GM19463 (cell line): ENCODE measurements at regions not wholly inside any gene's neighbourhood (a gene's known extent, or its start where the extent isn't known, plus 50 kb on each side); places are given as distances from the start of the nearest gene placed in this dataset.

Experiments used
- ATAC-seq: cut with Tn5 transposase; IDR thresholded peaks from one replicate; pipeline ENCODE4 v1.9.1; 2021; ENCODE audit warnings: mild to moderate bottlenecking, moderate library complexity; ENCODE audit not compliant: unreplicated experiment

DNA sequence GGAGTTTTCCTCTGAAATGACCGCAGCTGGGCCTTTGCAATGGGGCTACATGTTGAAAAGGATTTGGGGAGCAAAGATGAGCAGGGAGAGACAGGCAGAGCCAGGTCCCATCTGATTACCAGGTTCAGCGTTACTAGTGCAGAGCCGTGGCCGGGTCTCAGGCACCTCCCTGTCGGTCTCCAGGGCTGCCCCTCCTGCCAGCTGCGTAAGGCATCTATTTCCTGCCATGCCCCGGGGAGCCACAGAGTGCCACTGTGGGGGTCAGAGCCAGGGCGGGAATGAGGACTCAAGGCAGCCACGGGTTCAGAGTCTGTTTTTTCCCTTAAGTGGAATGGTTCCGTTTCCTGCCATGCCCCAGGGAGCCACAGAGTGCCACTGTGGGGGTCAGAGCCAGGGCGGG, 382.6 kb upstream of the SHH start:
- no peak for ATAC-seq

DNA sequence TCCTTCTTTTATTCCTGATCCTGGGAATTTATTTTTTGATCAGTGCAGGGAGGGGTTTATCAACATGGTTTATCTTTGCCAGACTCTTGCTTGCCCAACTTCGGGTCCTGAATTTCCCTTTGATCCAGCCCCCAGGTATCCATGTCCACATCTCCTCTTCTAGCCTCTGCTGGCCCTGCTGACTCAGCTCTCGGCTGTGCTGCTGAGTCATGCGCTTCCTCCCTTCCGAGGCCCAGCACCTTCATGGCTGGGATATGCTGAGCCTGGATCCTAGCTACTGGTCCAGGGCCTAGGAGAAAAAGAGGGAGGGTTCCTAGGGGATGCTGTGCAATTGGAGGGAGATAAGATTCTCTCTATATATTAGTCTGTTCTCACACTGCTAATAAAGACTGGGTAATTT, 380.7 kb upstream of the SHH start:
- ATAC-seq: no peak

DNA sequence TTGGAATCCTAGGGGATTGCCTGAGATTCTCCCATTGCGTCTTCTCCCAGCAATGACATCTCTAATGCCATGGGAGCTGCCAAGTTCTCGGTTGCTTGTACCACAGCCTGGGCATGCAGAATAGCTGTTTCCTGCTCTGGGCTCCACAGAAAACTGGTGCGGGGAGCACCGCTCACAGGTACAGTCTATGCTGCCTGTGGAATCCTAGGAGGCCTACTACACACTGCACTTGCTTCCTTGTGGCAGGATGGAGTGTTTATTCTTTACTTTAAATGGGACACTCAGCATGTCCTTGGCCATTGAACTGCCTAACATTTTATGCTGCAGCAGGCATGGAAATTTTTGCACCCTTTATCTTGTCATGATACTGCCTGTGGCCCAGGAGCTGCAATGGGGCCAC, 378.8 kb upstream of the SHH start:
- ATAC-seq: no peak

DNA sequence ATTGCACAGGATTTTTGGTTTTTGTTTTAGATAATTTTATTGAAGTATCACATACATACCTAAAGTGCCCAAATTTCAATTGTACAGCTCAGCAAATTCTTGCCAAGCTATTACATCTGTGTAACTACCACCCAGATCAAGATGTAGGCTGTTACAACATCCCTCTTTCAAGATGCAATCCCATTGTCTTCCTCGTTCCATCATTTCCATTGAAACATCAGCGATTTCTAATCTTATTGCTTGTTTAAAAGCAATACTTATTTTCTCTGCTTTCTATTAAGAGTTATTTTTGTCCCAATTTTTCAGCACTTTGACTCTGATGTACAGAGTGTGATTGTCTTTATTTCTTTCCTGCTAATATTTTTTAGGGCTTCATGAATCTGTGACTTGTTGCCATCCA, 372.8 kb upstream of the SHH start:
- no peak for ATAC-seq

DNA sequence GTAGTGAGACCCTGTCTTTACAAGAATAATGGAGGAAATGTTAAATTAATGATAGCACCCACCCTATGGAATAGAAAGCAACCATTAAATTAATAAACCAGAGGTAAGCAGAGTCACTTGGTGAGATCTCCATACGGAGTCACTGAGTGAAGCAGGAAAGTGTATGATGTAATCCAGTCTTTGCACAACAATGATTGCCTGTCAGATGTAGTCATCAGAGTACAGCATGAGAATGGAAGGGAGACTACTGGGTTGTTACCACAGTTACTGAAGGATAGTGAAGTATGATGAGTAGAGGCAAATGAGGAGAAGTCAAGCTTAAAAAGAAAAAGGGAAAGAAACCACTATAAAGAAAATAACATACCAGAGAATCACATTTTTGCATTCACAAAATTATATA, 371.9 kb upstream of the SHH start:
- ATAC-seq: no peak

DNA sequence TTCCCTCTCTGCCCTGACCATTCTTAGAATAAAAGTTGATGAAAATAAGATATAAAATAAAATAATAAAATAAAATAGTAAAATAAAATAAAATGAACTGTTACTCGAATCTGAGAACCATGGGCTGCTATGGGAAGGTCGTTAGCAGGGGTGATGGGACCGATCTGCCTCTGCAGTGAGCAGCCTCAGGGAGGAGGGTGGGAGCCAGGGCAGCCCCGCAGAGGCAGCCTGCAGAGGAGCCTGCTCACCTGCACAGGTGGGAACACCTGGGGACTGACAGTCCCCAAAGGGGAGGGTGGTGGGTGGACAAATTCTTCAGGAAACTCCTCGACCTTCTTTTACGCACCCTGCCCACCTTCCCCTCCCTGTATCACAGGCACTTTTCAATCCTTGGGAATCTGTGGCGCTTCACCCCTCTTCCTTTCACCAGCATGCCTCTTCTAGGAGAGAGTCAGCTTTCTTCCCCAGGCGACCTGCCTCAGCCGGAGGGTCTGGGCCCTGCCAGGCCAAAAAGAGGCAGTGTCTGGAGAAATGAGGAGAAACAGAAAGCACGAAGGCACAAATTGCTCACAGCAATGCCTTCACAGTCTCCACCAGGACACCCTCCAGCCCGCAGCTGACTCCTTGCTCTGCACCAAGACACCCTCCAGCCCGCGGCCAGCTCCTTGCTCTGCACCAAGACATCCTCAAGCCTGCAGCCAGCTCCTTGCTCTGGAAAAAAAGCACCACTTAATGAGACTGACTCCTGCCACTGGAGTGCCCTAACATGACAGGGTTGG, 368.4 kb upstream of the SHH start:
- no peak for ATAC-seq

DNA sequence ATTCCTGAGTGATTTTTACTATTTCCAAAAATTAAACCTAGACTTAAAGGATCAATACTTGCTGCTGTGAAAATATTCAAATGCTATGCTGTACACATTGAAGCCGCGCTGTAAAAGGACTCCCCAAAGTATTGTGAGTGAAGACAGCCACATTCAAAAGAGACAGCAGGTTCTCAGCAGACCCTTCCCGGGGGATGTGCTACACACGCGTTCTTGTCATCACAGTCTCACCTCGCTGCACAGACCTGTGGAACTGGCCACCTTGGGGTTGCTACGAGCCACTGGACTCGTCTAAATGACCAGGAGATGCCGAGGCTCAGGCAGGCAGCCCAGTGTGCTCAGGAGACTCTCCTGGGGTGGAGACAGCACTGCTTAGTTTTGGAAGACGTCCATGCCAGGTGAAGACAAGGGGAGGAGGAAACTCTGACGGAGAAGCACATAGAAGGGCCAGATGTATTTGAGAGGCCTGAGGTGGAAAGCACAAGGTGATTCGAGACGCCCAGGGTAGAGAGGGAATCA, 367.7 kb upstream of the SHH start:
- ATAC-seq: no peak

DNA sequence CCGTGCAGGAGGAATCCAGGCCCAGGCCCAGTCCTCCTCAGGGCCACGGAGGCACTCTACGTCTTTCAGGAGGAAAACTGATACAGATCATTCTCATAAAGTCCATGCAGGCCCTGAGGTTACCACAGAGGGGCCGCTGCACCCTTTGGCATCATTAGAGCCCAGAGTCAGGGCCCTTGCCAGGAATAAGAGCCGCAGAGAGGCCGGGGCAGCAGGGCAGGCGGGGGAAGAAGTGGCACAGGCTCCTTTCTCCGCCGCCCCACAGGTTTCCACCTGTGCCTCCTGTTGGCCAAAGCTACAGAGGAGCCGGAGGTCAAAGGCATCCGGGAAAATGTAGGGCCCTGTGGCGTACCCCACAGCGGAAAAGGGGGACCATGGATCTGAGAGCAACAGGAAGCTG, 366.6 kb upstream of the SHH start:
- no peak for ATAC-seq

DNA sequence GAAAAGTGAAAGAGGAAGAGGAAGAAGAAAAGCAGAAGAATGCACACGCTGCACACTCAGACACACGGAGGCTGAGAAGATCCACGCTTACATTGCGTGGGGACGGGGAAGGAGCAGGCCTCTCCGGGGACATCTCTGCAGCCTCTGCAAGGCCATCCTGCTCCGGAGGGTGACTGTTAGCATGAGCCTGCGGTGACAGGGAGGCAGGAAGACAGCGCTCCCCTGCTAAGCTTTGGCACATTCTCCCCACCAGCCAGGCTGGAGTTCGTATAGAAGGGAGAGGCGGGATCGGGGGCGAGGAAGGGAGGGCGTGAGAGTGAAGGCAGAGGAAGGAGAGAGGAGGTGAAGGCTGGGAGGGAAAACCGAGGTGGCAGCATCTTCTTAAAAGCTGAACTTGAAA, 366.0 kb upstream of the SHH start:
- ATAC-seq: no peak

DNA sequence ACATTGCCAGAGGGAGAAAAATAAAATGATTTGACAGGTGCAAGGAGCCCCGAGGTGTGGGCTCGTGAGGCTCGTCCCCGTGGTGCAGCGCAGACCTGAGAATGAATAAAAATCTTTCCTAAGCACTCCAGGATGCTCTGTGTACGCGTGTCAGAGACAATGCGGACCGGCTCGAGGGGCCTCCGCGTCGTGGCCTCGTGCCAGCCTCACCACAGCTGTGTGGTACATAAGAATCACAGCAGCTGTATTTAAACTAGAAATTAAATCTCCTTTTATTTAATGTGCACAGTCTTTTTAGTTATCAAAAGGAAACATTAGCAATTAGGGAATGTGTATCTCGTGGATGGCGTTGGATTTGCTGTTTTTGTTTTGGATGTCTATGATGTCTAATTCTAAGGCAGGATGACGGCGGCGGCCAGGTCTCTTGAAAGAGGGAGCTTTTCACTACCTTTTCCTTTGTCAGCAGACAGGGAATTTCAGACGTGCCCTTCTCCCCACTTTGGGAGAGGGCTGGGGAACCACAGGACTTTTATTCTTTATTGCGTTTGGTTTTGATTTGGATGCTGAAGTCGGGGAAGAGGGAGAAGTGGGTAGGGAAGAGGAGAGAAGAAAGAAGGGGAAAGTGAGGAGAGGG, 365.3 kb upstream of the SHH start:
- no peak for ATAC-seq

DNA sequence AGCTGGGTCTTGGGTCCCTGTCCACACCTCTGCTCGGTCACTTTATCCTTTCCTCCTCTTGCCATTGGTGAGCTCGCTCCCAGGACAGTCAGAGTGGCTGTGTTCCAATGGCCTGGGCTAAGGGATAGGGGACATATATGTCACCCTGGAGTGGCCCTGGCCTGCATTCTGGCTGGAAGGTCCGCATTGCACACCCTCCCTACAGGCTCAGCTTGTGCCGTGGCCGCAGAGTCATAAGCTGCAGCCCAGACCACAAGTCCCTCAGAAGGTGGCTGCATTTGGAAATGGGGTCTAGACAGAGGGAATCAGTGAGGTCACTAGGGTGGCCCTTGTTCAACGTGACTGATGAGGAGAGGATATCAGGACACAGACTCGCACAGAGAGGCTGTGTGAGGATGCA, 363.8 kb upstream of the SHH start:
- no peak for ATAC-seq

DNA sequence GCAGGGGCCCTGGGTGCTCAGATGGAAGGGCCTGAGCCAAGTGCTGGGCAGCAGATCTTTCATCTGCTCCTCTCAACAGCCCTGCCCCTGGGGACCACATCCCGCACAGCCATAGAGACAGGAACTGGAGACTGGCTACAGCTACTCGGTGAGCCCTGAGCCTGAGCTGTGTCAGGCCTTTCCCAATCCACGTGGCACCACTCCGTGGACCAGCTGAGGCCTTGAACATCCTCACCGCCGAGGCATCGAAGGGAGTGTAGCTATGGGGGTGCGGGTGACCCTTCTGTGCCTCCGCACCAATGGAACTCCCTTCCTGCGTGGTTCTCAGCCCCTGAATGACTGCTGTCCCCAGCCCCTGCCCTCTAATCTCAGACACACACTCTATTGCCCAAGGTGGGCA, 362.7 kb upstream of the SHH start:
- ATAC-seq: no peak

DNA sequence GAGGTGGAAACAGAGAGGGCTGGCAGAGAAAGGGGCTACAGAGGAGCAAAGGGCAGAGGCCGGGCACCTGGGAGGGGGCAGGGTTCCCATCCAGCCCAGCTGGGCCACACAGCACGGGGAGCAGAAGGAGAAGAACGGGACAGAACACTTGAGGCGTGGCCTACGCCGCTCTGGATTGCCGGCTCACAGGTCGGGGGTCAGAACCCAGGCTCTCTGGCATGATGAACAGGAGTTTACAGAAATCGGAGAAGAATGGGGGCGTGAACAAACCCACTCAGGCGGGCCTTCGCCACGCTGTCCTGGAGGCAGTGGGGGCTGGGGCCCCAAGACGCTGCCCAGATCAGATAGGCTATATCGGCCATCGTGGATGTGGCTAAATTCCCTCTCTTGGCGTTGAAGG, 362.2 kb upstream of the SHH start:
- no peak for ATAC-seq

DNA sequence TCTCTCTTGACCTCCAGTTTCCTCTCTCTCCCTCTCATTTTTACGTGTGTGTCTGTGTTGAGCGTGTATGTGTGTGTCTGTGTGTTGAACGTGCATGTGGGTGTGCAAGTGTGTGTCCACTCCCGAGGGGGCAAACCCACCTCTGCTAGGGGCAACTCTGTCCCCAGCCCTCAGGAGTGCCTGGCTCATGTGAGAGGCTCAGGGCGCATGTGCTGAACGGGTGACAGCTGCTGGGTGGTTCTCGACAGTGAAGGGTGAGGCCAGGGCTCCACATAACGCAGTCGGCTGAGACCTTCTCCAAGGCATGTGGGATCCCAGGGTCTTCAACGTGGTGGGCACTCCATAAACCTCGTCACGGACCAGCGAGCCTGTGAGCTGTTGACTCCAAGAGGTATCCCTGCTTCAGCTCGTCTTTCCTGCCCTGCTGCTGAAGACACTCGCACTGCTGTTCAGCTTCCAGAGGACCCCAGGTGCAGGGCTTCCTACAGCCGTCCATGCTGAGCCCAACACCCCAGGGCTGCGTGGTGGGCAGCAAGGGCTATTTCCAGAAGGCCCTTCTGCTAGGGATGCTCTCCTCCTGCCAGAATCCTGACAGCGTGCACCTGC, 361.6 kb upstream of the SHH start:
- ATAC-seq: no peak

DNA sequence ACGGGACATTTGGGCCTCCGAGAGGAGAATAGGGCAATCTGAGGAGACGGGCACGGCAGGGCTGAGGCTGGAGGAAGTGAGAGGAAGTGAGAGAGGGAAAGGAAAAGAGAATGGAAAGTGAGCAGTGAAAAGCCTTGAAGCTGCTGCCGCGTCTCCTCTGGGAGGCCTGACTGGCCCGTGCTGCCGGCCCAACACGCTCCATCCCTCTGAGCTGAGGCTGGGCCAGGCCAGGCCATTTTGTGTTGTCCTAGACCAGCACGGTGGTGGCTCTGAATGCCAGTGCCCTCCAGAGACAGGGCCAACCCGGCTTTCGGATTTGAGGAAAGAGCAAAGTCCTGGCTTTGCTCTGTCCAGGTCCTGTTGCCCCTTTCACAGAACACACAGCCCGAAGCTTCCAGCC, 361.1 kb upstream of the SHH start:
- no peak for ATAC-seq

DNA sequence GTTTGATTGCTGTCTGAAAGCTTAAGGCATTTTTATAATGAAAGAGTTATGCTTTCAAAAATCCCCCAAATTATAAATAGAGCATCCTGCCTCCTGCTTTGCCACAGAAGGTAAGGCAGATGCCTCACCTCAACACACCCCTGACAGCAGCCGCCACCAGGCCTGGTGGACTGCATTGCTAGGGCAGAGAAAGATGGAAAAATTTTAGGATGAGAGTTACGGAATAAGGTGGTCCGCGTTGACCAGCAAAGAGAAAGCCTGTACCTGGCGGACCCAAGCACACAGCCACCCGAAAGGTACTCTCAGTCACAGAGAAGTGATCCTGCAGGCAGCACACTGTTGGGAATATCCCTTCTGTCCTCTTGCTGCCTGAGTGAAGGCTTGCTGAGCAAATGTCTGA, 360.4 kb upstream of the SHH start:
- ATAC-seq: no peak

DNA sequence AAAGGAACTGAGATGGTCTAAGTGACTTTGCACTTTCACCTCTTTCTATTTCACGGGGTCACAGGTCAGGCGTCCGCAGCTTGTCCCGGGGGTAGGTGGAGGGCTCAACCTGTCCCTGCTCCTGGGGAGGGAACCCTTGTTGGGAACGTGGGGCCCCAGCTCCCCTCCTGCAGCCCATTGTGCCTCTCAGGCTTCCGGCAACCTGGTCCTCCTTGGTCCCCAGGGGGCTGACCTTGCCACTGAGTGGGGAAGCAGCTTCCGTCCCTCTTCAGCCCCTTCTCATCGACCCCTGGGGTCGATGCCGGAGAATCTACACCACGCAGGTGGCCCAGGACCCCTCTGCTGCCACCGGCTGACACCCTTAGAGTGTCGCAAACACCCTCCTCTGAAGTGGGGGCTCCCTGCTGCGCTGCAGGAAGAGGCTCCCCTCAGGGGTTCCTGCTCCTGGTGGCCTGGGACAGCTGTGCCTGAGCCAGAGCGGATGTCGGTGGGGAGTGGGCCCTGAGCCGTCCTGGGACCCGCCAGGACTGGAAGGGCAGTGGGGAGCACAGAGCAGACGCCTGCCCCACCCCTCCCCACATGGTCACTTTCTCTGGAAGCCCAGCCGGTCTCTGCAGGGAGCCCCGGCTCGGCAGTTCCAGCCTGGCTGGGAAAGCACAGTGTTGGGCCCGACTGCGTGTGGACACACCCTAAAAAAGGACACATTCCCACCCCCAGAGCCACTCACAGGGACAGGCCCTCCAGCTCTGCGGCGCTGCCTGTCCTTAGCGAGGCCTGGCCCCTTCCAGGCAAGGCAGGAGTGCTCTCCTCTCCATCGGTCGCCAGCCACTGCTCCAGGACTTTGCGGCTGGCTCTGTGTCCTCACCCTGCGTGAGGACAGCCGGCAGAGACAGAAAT, 357.5 kb upstream of the SHH start:
- no peak for ATAC-seq

DNA sequence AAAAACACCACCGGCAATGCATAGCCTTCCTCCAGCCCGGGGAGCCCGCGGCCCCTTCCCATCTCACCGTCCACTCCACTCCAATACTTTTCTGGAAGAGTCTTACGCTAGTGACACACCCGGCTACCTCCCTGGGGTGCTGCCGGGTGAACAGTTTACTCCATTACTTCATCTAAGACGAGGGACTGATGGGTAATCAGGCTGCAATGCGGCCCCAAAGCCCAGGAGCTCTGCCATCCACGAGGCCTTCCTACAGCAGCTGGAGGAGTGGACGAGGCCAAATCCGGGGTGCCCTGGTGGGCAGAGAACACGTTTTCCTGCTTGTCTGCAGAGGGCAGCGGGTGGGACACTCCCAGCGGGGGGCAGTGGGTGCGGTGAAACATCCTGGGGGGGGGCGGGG, 356.2 kb upstream of the SHH start:
- no peak for ATAC-seq

DNA sequence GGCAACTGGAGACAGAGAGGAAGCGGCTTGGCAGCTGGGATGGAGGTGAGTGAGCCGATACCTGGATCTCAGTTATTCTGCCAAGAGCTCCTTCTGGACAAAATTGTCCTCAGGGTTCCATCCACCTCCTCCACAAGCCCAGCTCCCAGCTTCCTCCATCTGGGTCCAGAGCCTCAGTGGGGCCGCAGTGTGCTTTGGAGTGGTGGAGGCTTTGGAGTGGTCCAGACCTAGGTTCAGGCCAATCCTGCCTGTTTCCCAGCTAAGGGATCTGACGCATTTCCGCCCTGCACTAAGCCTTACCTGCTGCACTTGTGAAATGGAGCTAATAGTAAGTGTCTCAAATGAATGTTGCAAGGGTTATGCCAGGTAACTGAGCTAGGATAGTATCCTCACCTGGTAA, 355.7 kb upstream of the SHH start:
- no peak for ATAC-seq

DNA sequence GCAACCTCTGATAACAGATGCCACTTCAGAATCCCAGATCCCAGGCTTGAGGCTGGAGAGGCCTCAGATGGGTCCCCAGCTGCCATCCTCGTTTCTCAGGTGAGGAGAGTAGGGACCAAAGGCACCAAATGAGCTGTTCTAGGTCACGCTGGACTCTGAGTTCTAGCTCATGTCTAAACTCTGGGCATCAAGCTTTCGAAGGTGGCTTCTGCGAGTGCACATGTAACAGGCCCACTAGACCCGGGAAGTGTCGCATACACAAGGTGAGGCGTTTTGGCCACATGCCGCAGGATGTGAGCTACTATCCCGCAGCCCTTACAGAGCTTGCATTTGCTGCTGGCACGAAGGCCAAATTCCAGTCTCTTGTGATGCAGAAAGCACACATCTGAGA, 355.1 kb upstream of the SHH start:
- ATAC-seq: no peak

DNA sequence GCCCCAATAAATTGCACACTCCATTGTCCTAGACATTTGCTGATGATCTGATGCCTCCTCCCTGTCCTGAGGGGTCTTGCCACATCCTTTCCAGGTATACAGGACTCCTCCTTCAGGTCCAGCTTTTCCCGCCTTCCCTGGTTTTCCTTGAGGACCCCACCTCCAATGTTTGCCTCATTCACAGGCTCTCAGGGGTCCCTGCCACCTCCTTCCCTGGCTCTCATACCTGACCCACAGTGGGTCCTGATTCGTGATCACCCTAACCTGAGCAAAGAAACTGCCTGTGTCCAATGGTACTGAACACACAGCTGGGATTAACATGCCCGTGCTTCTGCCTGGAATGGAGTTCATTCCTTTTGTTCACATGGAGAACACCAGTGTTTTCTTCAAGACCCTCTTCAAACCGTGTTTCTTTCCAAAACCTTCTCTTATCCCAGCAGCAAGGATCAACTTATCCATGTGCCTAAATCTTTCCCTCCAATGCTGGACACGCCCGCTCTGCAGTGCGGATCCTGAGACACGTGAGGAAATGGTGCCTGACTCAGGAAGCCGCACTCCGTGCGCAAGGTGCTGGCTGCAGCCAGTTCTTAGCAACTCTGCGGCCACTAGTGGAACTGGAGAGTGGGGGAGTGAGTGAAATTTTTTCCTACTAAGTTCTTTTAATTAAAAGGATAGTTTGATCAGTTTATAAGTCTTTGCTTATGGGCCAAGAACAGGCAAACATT, 354.6 kb upstream of the SHH start:
- no peak for ATAC-seq
